OCI-LY1 (cell line): ENCODE measurements at regions not wholly inside any gene's neighbourhood (a gene's known extent, or its start where the extent isn't known, plus 50 kb on each side); places are given as distances from the start of the nearest gene placed in this dataset.

Source experiments
- H2AFZ ChIP-seq: fragments of 200-600 bp; sonication (generic), shearing (Covaris generic); 2 replicates; pipeline ENCODE4 v1.6.0; 2014; ENCODE audit warnings: antibody characterized with exemption, mild to moderate bottlenecking, low read length
- H3F3A ChIP-seq: fragments of 200-600 bp; sonication (generic), shearing (Covaris generic); 2 replicates; pipeline ENCODE4 v1.6.0; 2014; ENCODE audit warnings: mild to moderate bottlenecking, antibody characterized with exemption, low read length, moderate library complexity; ENCODE audit not compliant: insufficient read depth
- H3K27ac ChIP-seq: fragments of 200-600 bp; sonication (generic); 2 replicates; pipeline ENCODE4 v1.5.1; 2014; ENCODE audit warnings: low read length, mixed run types, mild to moderate bottlenecking, low read depth; ENCODE audit not compliant: poor library complexity, severe bottlenecking
- H3K27me3 ChIP-seq: fragments of 200-600 bp; sonication (generic); 2 replicates; pipeline ENCODE4 v1.6.0; 2014; ENCODE audit warnings: antibody characterized with exemption, mild to moderate bottlenecking, low read length, moderate library complexity; ENCODE audit not compliant: insufficient read depth
- H3K36me3 ChIP-seq: fragments of 200-600 bp; sonication (generic); 2 replicates; pipeline ENCODE4 v1.6.1; 2014; ENCODE audit warnings: mild to moderate bottlenecking, antibody characterized with exemption, low read length, moderate library complexity, mixed read lengths; ENCODE audit not compliant: insufficient read depth
- H3K4me1 ChIP-seq: fragments of 200-600 bp; sonication (generic); 2 replicates; pipeline ENCODE4 v1.5.1; 2014; ENCODE audit warnings: mild to moderate bottlenecking, low read length, moderate library complexity; ENCODE audit not compliant: insufficient read depth, severe bottlenecking
- H3K4me2 ChIP-seq: fragments of 200-600 bp; sonication (generic), shearing (Covaris generic); 2 replicates; pipeline ENCODE4 v1.6.1; 2014; ENCODE audit warnings: low read length
- H3K4me3 ChIP-seq: fragments of 200-600 bp; sonication (generic); 2 replicates; pipeline ENCODE4 v1.5.1; 2014; ENCODE audit warnings: low read length, low read depth, mild to moderate bottlenecking, mixed read lengths; ENCODE audit not compliant: poor library complexity, severe bottlenecking
- H3K79me2 ChIP-seq: fragments of 200-600 bp; shearing (Covaris generic); 2 replicates; pipeline ENCODE4 v1.6.1; 2016; ENCODE audit warnings: mixed run types, low read length, mixed read lengths; ENCODE audit not compliant: insufficient read depth
- H3K9ac ChIP-seq: fragments of 200-600 bp; sonication (generic), shearing (Covaris generic); 2 replicates; pipeline ENCODE4 v1.6.1; 2014; ENCODE audit warnings: mild to moderate bottlenecking, low read length, mixed read lengths
- H3K9me2 ChIP-seq: fragments of 200-600 bp; sonication (generic), shearing (Covaris generic); 2 replicates; pipeline ENCODE4 v1.6.1; 2014; ENCODE audit warnings: low read depth, mild to moderate bottlenecking, low read length, mixed read lengths
- H3K9me3 ChIP-seq: fragments of 200-600 bp; shearing (Covaris generic); 2 replicates; pipeline ENCODE4 v1.6.1; 2014; ENCODE audit warnings: low read length, mixed read lengths
- H4K20me1 ChIP-seq: fragments of 200-600 bp; sonication (generic), shearing (Covaris generic); 2 replicates; pipeline ENCODE4 v1.6.0; 2016; ENCODE audit warnings: mild to moderate bottlenecking, low read length; ENCODE audit not compliant: insufficient read depth
- EZH2 ChIP-seq: fragments of 200-600 bp; sonication (generic), shearing (Covaris generic); IDR thresholded peaks from 2 replicates; pipeline ENCODE4 v1.8.0; 2017; ENCODE audit warnings: borderline replicate concordance, mixed run types, mild to moderate bottlenecking, antibody characterized with exemption, low read length, moderate library complexity, mixed read lengths
- TF ChIP-seq, protein P1 (sequence below): fragments of 200-600 bp; sonication (generic), shearing (Covaris generic); IDR thresholded peaks from 2 replicates; pipeline ENCODE4 v1.5.1; 2017; ENCODE audit warnings: mild to moderate bottlenecking, antibody characterized with exemption, low read length, moderate library complexity, mixed read lengths

- Histone ChIP-seq H3K79me2 (no peaks in the 10 kb centered on the region), H3F3A (no peaks in the 10 kb centered on the region), H3K27me3 (no peaks in the 10 kb centered on the region), H4K20me1 (no peaks in the 10 kb centered on the region), H3K9me2 (no peaks in the 10 kb centered on the region), H3K4me1 (no peaks in the 10 kb centered on the region), H3K9me3 (no peaks in the 10 kb centered on the region), H2AFZ (no peak overlapping the region), H3K27ac (no peak overlapping the region), H3K4me3 (no peak overlapping the region), H3K9ac (no peak overlapping the region), H3K4me2 (no peak overlapping the region), H3K36me3 (no peaks in the 10 kb centered on the region)
- TF ChIP-seq, protein P1, sequence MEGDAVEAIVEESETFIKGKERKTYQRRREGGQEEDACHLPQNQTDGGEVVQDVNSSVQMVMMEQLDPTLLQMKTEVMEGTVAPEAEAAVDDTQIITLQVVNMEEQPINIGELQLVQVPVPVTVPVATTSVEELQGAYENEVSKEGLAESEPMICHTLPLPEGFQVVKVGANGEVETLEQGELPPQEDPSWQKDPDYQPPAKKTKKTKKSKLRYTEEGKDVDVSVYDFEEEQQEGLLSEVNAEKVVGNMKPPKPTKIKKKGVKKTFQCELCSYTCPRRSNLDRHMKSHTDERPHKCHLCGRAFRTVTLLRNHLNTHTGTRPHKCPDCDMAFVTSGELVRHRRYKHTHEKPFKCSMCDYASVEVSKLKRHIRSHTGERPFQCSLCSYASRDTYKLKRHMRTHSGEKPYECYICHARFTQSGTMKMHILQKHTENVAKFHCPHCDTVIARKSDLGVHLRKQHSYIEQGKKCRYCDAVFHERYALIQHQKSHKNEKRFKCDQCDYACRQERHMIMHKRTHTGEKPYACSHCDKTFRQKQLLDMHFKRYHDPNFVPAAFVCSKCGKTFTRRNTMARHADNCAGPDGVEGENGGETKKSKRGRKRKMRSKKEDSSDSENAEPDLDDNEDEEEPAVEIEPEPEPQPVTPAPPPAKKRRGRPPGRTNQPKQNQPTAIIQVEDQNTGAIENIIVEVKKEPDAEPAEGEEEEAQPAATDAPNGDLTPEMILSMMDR, result no peak
- no peak for TF ChIP-seq EZH2
Observed at GRCh38 chr6:105871542-105871941, 214.6 kb upstream of the PRDM1 start.

DNA sequence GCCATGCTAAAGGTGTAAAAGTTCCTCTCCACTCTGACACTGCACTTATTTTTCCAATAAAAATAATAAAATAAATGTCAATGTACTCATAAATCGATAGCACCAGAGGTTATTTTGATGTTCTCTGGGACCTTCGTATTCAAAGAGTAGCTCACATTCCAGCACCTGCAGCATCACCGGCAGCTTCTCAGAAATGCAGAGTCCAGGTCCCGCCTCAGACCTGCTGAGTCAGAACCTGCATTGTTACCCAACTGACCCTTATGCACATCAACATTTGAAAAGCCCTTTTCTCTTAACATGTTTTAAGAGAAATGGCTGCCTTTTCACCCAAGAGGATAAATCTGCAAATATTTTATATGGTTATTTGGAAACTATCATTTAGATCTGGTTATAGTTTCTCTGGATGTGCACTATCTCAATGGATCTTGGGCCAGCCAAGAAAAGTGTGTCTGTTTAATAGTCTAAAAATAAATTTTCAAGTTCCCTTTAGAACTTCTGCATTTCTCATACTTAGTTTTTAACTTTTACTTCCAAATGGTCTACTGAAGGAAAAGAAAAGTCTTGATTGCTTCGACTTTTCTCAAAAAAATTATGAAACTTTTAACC is 216.2 kb upstream of the PRDM1 start:
- H3K27me3 ChIP-seq, result no peaks in the 10 kb centered on the region
- no peaks in the 10 kb centered on the region for H3K9me3 ChIP-seq
- H3K27ac ChIP-seq, result no peak overlapping the region
- TF ChIP-seq, protein P1, result no peak
- TF ChIP-seq EZH2, result no peak
- no peaks in the 10 kb centered on the region for H4K20me1 ChIP-seq
- no peaks in the 10 kb centered on the region for H3K9me2 ChIP-seq
- H3K36me3 ChIP-seq, result no peaks in the 10 kb centered on the region
- no peak overlapping the region for H3K4me3 ChIP-seq
- no peak overlapping the region for H3K4me2 ChIP-seq
- no peak overlapping the region for H3K9ac ChIP-seq
- H3K4me1 ChIP-seq, result no peaks in the 10 kb centered on the region
- H2AFZ ChIP-seq, result no peak overlapping the region
- H3K79me2 ChIP-seq, result no peaks in the 10 kb centered on the region
- no peaks in the 10 kb centered on the region for H3F3A ChIP-seq

GRCh38 chr6:105868823-105869460 is 217.2 kb upstream of the PRDM1 start:
- Histone ChIP-seq H2AFZ (no peak overlapping the region), H3K27me3 (no peaks in the 10 kb centered on the region), H3K36me3 (no peaks in the 10 kb centered on the region), H3K9me3 (no peaks in the 10 kb centered on the region), H3F3A (no peaks in the 10 kb centered on the region), H3K4me3 (no peak overlapping the region), H3K4me1 (no peaks in the 10 kb centered on the region), H4K20me1 (no peaks in the 10 kb centered on the region), H3K9me2 (no peaks in the 10 kb centered on the region), H3K9ac (no peak overlapping the region), H3K4me2 (no peak overlapping the region), H3K79me2 (no peaks in the 10 kb centered on the region), H3K27ac (no peak overlapping the region)
- TF ChIP-seq, protein P1, result no peak
- no peak for TF ChIP-seq EZH2
